Medulla oblongata (tissue), 1 donor: ENCODE measurements at regions not wholly inside any gene's neighbourhood (a gene's known extent, or its start where the extent isn't known, plus 50 kb on each side); places are given as distances from the start of the nearest gene placed in this dataset.
"Not testable (repeated sequence)": the region's sequence is repeated elsewhere in the genome, so short reads cannot be mapped to it uniquely, and the experiment has no call there.

ENCODE experiments used
- DNase-seq: peaks from one replicate; pipeline ENCODE4 v3.0.0-alpha.2; 2015; ENCODE audit errors: extremely low spot score

DNA sequence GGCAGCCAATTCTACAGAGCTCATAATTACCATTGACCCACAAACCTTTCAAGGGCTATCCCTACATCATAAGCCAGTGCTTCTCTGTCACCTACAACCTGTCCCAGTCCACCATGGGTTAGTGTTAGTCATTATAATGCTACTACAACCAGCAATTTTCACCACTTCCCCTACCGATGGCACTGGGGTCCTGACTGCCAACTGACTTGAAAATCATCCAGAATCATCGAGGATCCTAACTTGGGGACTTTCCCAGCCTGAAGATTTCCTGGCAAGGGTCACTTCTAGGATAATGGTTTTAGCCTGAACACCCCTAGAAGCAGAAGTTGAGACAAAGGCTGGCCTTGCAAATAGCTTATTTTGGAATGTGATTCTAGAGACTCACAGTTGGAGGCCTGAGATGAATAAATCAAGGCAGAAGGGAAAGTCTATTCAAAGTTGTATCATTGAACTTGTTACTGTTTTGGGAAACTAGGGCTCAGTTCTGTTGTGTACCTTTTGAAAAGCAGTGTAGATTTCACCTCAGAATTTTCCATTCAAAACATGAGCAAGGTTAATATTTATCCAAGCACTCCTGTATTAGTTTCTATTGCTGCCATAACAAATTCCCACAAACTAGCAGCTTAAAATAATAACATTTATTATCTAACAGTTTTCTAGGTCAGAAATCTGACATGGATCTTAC, 633.0 kb downstream of the LRRC70 start:
- peak; percentile 64 for DNase-seq

DNA sequence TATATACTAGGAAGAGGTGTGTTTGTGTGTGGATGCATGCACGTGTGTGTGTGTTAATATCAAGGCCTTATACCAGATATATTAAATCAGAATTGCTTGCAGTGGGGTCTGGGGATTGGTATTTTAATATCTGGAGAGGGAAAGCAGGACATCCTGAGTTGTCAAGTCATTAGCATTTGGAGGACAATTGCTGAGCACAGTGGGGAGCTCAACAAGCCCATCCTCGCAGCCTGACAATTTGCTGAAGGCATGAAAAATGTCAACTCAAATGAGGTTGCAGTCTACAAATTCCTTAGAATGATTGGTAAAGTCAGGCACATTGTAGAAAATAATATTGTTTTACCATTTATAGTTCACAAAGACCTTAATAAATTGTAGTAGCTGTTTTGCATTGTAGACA, 627.4 kb downstream of the LRRC70 start:
- no peak for DNase-seq

DNA sequence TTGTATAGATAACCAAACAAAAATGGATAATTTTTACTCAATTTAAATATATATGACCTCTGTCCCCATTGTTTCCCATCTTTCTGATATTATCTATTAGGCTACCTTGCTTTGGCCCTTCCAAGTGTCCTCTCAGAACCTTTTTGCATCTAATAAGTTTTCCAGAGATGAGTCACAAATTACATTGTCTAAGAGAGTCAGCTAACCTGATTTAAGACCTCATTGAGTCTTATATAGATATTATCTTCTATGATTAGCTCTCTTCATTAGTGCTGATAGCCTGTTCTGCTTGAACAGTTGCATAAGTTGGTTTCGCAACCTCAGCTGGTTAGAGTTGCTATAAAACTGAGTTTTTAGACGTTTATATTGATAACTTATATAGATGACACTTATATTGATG, 623.1 kb downstream of the LRRC70 start:
- DNase-seq = no peak

DNA sequence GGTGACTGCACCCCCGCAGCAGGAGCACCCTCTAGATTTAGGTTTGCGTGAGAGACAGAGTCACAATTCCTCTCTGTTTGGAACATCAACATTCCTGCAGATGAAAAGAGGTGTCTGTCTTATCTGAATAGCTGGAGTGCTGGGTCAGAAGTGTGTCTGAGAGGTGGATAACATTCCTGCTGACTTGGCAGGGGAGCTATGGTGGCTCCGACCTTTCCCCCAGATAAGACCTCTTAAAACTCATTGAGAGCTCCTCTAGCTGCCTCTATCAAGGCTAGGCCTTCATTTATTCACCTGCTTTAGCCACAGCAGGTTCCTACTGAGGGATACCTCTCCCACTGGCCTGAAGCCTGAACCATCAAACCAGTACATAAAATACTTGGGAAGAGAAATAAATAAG, 615.5 kb downstream of the LRRC70 start:
- no peak for DNase-seq

DNA sequence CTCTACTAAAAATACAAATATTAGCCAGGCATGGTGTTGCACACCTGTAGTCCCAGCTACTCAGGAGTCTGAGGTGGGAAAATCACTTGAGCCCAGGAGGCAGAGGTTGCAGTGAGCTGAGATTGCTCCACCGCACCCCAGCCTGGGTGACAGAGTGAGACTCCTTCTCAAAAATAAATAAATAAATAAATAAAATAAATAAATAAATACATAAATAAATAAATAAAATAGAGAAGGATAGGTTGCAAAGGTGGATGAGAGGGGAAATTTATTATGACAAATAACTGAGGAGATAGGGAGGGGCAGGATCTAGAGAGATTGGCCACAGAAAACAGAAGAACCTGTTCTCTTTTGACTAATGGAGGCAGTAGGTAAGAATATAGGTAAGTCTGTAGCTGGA, 601.6 kb downstream of the LRRC70 start:
- not testable (repeated sequence) for DNase-seq

DNA sequence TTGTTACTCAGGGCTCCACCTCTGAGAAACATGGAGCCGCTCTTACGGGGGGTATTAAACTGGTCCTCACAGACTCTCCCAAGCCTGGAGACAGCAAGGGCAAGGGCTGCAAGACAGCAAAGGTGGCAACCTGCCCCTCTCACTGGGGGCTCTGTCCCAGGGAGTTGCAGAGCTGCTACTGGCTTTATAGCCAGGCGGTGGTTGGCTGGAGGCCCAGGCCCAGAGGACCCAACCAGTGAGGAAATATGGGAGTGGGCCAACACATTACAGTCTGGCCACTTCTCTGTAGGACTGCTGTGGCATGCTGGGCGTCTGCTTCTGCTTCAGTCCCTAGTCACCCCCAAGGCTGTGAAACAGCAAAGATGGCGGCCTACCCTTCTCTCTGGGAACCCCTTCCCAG, 597.2 kb downstream of the LRRC70 start:
- no peak for DNase-seq

DNA sequence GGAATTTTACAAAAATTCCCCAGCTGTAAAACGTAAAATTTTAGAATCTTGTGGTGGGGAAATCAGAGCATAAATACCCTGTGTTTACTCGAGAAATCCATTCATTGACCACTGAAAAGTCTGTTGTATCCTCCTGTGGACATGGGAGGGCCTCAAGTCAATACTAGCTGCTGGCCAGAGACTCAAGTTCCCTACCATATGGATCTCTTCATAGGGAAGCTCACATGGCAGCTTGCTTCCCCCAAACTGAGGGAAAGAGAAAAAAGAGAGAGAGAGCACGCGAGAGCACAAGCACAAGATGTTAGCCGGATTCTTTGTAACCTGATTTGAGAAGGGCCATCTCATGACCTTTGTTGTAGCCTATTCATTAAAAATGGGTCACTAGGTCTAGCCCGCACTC, 591.9 kb downstream of the LRRC70 start:
- no peak for DNase-seq

DNA sequence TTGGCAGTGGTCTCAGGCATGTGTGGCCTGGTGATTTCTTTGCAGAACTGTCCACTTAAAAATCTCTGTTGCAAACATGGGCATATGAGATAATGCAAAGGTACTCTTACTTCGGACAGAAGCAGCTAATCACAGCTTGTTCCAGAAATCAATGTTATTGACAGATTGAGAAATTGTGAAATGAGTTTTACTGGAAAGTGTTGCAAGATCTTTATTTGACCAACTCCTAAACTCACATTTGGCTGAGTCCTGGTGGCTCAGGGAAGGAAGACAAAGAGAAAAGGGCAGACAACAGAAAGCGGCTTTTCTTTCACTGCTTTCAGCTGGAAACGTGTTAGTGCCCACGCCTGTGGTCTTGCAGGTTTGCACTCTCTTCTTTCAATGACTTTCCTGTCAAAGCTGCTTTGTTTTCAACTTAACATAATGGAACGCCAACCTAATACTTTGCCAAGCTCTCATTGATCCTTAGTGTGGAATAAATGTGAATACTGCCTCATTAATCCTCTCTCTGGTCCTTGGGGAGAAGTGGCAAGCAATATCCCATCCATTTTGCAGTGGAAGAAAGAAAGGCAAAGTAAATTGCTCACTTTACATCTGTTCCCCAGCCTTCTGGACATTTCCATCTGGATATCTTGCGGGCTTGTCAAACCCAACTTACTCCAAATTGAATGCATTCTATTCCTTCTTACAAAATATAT, 586.4 kb downstream of the LRRC70 start:
- no peak for DNase-seq

DNA sequence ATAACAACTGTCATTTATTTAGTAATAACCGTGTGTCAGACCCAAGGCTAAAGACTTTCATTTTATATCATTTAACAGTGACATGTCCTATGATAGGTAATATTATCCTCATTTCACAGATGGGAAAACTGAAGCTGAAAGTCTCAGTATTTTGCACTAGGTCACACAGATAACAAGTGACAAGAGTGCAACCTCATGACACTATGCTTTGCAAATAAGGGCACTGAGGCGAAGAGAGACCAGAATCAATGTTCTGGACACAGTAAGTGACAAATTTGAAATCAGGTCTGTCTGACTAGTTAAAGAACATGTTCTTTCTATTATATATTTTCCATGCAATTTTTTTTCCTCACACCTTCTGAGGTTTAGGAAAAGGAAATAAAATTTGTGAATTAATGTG, 585.7 kb downstream of the LRRC70 start:
- DNase-seq = no peak

DNA sequence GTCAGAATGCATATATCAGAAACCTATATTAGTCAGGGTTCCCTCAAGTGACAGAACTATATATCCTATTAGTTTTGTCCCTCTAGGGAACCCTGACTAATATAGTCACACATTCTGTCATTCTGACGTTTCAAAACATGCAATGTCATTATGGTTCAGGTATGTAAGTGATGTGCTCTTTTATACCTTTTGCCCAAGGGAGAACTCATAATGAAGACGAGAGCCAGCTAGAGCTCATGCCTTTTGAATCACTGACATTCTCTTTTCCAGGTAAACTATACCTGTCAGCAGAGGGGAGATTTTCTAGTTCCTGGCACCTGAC, 576.7 kb downstream of the LRRC70 start:
- DNase-seq = no peak

DNA sequence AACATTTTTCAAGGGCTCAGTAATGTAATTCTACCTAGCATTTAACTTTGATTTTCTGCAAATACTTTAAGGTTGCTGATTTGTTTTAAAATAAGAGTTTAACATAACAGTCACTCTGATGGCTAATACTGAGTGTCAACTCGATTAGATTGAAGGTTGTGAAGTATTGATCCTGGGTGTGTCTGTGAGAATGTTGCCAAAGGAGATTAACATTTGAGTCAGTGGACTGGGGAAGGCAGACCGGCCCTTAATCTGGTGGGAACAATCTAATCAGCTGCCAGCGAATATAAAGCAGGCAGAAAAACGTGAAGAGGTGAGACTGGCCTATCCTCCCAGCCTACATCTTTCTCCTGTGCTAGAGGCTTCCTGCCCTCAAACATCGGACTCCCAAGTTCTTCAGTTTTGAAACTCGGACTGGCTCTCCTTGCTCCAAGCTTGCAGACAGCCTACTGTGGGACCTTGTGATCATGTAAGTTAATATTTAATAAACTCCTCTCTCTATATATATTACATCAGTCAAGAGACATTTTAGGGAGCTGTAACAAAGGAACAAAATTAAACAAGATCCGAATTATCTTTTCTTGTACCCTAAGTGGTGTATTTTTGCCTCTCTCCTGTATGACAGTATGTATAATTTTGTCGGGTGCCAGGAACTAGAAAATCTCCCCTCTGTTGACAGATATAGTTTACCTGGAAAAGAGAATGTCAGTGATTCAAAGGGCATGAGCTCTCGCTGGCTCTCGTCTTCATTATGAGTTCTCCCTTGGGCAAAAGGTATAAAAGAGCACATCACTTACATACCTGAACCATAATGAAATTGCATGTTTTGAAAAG, 576.1 kb downstream of the LRRC70 start:
- no peak for DNase-seq

DNA sequence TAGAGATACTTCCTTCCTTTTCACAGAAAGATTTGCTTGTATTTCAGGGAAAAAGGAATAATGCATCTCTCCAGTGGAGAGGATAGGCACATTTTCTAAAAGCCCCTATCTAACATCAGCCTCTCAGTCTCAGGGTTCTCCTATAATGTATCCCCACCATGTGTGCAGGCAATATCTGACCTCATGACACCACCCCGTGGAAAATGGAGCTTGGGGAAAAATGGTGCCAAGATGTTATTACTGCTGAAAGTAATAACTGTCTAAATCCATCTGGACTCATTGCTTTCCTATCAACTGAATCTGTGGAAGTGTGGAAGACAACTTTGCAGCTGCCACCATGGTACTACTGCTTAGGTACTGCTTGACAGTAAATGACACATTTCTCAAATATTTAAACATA, 574.3 kb downstream of the LRRC70 start:
- DNase-seq = no peak

DNA sequence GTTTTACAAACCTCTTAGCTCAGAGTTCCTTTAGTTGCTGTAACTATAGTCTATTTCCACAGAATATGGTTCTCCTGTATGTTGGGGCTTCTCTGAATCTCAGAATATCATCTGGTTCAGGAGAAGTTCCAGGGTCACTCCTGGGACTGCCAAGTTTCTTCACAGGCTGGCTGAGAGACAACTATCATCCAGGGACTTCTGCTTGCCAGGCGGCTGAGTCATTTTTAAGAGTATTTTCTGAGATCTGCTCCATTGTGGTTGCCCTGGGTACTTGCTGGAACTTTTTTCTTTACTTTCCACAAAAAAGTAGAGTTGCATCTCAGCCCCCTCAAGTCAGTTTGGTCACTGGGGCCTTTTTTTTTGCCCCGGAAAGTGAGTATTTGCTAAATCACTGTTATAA, 566.5 kb downstream of the LRRC70 start:
- DNase-seq = peak; percentile 45

DNA sequence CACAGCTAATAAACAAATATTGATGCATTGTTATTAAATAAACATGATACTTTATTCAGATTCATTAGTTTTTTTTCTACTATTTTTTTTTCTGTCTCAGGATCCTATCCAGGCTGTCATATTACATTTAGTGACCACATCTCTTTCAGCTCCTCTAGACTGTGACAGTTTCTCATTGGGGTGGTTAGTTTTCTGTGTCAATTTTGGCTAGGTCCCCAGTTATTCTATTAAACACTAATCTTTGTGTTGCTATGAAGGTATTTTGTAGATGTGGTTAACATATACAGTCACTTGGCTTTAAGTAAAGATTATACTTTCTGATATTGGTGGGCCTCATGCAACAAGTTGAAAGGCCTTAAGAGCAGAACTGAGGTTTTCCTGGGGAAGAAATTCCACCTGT, 563.0 kb downstream of the LRRC70 start:
- DNase-seq = no peak

DNA sequence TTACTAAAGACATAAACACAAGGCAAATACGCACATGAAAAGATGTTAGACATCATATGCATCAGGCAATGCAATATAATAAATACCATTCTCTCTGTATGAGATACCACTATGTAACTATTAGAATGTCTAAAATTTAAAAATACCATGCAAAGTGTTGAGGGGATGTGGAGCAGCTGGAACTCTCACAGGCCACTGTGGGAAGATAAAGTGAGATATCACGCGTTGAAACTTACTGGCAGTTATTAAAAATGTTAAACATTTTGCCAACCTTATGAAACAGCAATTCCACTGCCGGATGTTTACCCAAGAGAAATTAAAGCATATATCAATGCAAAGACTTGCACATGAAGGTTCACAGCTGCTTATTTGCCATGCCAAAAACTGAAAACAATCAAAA, 556.7 kb downstream of the LRRC70 start:
- no peak for DNase-seq

DNA sequence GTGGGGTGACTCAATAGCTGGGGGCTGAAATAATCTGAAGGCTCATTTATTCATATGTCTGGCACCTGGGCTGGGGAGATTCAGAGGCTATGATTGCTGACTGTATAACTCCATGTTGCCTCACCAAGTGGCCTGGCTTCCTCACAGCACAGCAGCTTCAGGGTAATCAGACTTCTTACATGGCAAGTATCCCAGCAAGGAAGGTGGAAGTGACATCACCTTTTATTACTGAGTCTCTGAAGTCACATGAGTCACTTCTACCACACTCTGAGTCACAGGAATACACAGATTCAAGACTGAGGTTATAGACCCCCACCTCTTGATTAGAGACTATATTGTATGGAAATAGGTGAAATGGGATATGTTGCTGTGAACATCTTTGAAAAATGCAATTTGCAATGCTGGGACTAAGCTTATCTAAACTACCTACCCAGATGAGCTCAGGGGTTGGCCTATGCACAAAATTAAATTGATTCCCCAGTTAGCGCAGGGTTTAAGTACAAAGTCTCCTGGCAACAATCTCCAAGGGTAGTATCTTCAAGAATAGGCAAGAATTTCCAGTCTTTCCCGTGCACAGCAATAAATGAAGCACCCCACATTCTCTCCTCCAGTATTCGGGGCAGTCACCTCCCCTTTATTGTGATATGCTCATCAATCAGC, 553.1 kb downstream of the LRRC70 start:
- no peak for DNase-seq

DNA sequence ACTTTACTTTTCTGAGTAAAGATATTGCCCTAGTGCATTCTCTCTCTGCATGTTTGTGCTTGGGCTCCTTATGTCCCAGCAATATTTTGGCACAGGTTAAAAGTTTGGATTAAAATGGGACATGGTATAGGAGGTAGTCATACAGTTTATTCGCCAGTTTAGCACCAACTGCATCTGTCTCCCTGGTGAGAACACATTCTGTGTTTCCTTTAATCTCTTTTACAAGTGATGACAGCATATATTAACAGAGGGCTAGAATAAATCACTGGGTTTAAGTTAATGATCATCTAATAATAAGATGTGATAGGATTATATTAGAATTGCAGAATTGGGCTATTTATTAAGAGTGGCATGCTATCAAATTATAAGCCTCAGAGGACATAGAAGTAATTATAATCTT, 550.1 kb downstream of the LRRC70 start:
- no peak for DNase-seq

DNA sequence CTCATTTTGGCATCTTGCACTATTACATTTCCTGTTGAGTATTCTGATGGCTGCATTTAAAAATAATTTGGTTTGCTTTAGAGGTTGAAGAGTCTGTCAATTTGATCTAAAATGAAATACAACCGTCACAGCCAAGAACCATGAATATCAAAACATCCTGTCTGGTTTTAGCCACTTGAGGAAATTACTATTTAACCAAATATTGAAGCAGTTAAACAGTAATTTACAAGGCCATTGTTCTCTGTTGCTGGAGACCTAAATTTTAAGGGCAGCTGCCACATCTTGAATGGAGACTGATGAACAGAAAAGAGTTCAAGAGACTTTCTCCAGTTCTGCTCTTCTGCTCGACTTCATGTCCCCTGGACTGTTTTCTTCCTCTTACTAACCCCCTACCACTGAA, 549.4 kb downstream of the LRRC70 start:
- DNase-seq = no peak

DNA sequence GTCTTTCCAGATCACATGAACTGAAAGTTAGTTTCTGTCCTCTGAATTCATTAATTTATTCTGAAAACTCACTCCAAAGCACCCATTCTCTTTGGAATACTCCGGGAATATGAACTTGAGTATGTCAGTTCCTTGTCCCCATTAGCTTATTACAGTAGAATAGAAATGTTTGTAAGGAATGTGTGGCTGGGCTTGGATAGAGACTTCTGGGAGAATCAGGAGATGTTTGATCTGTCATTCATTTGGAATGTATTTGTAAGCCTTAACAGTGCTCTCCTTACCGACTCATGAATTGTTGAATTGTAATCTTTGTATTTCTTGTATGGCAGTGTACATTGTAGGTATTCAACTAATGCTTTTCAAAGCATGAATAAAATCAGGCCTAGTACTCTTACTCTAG, 548.4 kb downstream of the LRRC70 start:
- DNase-seq = no peak

DNA sequence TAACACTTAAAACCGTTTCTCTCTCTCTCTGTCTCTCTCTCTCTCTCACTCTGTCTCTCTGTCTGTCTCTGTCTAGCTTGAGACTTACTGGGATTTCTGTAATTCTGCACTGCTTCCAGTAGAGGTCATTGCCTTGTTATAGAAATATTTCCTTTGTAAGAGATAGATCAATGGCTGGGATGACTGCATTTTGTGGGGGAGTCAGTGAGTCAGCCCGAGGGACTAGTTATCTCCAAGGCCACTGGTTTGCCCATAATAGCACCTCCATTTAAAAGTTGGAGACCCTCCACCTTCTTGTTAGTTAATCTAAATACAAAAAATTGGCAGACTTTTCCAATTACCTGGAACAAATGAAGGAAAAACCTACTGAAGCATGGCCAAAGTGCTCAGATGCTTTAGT, 547.2 kb downstream of the LRRC70 start:
- peak; percentile 50 for DNase-seq

DNA sequence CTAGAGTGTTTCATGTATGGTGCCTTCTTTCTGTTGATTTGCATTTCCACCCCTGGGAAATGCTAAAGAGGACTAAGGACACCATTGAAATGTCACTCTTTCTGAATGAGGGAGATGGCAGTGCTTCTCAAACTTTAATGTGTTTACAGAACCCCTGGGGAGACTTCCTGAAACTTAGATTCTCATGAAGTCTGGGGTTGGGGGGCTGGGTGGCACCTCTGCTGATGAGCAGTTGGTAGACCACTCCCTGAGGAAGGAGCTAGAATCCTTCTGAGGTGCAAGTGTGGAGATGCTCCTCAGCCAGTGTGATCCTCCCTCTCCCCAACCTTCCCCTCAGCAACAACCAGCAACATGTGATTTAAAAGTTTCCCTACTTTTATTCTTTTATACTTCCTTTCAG, 546.8 kb downstream of the LRRC70 start:
- no peak for DNase-seq

DNA sequence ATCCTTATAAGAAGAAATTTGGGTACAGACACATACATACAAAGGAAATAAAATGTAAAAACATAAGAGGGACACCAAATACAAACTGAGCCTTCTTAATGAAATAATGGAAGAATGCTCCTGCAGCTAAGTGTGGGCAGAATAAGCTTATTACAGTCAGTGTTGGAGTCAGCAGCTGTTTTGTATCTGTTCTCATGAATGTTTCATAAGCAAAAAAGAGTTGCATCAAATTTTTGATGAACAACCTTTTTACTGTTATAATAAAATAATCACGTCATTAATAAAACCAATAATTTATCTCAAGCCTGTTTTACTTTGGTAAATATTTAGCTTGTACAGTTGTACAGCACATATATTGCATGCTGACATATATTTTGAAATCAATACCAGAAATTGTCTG, 545.6 kb downstream of the LRRC70 start:
- no peak for DNase-seq

DNA sequence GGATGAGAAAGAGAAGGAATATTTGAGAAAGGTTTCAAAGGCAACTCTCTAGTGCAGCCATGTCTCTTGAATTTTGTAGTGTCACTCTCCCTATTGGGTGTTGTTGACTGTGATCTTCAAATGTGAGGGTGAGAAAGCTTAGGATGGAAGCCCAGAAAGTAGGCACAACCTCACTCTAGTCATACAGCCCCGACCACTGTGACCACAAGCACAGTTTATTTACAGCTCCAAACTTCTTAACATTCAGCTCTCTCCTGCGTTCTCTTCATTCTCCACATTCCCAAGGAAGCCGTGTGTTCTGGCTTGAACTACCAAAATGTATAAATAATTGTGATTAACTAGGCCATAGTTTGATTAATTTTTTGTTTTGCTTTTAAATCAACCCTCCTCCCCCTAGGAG, 542.9 kb downstream of the LRRC70 start:
- no peak for DNase-seq
